Activated CD4-positive, alpha-beta T cell treated with anti-CD3 and anti-CD28 coated beads, Interleukin-2, amount 50 U/mL, for 1 hour (primary cell): ENCODE measurements at regions not wholly inside any gene's neighbourhood (a gene's known extent, or its start where the extent isn't known, plus 50 kb on each side); places are given as distances from the start of the nearest gene placed in this dataset.
"Not testable (repeated sequence)": the region's sequence is repeated elsewhere in the genome, so short reads cannot be mapped to it uniquely, and the experiment has no call there.

Source experiments
- DNase-seq: peaks from one replicate; pipeline ENCODE4 v3.0.0-alpha.2; 2020

GRCh38 chr7:85710960-85711359, 524.1 kb upstream of the SEMA3D start:
- DNase-seq = no peak

DNA sequence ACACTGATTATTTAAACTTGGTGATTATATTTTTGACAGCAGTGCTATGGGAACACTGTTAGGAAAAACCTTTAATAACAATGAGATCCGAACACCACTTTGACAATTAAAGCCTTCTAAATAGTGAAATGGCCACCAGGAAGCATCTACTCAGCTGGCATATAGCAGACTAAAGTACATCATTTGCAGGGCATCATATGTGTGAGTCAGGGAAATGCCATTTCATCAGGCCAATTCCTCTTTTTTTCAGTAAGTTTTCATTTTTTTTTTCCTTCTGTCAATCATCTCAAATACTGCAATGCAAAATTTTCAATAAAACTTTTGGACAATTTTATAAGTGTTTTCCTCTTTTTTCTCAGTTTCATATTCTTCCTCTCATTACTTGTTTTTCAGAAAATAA, 521.4 kb upstream of the SEMA3D start:
- DNase-seq = no peak

- no peak for DNase-seq
Measured at GRCh38 chr7:85705076-85705475, 518.2 kb upstream of the SEMA3D start.

- DNase-seq = no peak
Measured at GRCh38 chr7:85703251-85704010, 516.6 kb upstream of the SEMA3D start.

- DNase-seq = no peak
Measured at GRCh38 chr7:85702348-85702747, 515.5 kb upstream of the SEMA3D start.

DNA sequence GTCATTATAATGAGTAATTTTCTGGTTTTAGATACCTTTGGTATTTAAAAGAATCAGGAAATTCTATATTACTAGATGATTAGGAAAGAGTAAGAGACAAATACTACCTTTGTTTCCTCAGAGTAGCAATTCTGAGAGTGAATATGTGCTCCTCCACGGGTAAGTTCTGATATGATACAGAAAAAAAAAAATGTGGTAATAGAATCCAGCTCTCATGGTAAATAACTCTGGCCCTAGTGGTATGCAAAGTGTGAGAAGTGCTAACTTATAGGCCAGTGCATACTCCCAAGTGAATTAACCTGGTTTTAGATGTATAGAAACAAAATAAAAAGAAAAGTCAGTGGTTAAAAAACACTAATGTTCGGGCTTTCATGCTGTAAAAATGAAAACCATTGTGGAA, 512.6 kb upstream of the SEMA3D start:
- no peak for DNase-seq

DNA sequence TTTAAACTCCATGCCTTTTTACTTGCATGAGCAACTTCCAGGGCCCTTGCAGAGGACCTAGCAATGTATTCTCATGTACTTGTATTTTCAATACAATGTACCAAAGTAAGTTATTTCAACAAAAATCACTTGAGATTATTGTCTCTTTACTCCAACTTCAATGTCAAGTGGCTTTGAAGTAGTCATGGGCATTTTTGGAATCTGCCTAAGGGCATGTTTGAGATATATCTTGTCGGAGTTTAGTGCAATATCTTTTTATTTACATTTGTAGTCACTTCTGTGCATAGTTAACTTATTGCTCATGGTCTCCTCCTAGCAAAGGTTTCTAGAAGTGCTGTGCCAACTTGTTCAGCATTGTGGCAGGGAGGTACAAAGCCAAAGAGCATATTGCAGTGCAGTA, 508.7 kb upstream of the SEMA3D start:
- DNase-seq = no peak

- DNase-seq = no peak
Measured at GRCh38 chr7:85695041-85695440, 508.2 kb upstream of the SEMA3D start.

DNA sequence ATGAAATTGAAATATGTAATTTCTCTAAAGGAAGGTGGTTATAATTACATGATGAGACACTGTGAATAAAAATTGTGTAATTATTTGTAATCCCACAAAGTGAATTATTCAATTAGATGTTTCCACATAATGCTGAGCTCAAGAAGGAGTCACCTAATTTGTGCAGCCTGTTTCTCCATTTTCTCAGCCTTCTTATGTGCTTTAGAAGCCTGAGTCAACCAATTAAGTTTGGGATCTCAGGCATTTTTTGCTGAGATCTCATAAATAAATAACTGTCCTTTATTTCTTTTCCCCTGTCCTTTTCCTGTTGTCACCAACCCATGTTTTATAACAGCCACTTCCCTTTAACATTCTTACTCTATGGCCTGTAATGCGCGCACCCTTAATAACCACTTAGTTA, 506.5 kb upstream of the SEMA3D start:
- no peak for DNase-seq

DNA sequence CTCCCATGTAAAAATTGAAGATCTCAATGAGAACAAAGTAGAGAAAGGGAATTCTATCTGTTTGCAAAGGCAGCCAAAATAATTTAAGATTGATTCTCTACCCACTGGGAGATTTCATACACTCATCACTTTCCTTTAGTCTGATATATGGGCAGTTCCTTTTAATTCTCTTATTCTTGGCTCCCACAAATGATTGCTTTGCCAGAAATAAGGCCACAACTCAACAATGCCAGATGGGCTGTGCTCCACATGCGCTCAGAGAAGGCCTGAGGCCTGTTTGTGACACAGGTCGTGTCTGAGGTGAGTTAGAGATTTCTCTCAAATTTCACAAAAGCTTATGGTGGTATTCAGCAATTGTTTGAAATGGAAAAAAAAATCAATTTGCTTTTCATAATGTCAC, 501.9 kb upstream of the SEMA3D start:
- DNase-seq = no peak

GRCh38 chr7:85686401-85687181, 499.7 kb upstream of the SEMA3D start:
- no peak for DNase-seq

DNA sequence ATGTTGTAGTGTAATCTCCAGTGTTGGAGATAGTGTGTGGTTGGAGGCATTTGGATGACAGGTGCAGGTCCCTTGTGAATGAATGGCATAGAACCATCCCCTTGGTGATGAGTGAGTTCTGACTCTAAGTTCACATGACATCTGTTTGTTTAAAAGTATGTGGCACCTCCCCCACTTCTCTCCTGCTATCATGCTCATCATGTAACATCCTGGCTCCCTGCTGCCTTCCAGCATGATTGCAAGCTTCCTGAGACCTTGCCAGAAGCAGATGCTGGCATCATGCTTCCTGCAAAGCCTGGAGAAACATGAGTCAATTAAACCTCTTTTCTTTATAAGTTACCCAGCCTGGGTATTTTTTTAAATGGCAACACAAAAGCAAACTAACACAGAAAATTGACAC, 499.0 kb upstream of the SEMA3D start:
- no peak for DNase-seq

- DNase-seq = no peak
Measured at GRCh38 chr7:85682833-85683620, 496.2 kb upstream of the SEMA3D start.

GRCh38 chr7:85681241-85681640, 494.4 kb upstream of the SEMA3D start:
- no peak for DNase-seq

DNA sequence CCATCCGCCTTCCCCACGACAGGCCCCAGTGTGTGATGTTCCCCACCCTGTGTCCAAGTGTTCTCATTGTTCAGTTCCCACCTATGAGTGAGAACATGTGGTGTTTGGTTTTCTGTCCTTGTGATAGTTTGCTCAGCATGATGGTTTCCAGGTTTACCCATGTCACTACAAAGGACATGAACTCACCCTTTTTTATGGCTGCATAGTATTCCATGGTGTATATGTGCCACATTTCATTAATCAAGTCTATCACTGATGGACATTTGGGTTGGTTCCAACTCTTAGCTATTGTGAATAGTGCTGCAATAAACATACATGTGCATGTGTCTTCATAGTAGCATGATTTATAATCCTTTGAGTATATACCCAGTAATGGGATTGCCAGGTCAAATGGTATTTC, 488.2 kb upstream of the SEMA3D start:
- not testable (repeated sequence) for DNase-seq

- DNase-seq = no peak
Measured at GRCh38 chr7:85673876-85674275, 487.0 kb upstream of the SEMA3D start.

DNA sequence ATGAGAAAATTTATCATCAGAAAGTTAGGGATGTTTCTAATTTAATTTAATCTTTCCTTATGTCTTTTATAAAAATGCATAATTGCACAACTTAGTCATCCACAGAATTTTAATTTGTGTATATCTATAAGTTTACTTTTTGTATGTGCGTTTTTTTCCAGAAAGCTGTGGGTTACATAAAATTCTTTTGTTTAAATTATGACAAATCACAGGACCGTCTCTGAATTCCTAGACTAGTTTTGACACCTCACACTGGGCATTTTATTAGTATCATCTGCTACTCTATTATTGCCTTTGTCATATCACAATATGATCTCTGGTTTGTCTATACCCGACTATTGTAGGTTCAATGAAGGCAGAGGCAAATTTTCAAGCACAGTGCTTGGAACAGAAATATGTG, 482.4 kb upstream of the SEMA3D start:
- no peak for DNase-seq

- DNase-seq = no peak
Measured at GRCh38 chr7:85664341-85664740, 477.5 kb upstream of the SEMA3D start.

DNA sequence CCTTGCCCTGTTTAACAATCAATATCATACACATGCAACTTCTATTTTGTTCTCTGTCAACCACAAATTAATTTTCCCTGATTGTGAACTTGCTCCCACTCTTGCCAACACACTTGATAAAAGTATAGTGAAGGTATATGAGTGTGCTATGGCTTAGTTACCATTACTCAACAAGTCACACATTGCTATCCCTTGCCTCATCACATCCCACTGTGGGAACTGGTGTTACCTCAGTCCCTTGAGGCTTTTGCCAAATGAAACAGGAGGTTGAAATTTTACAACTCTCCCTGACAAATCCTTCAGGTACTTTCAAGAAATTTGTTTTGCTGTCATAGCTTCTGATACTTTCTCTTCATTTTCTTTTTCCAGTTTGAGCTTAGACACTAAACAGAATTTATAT, 472.5 kb upstream of the SEMA3D start:
- DNase-seq = no peak

DNA sequence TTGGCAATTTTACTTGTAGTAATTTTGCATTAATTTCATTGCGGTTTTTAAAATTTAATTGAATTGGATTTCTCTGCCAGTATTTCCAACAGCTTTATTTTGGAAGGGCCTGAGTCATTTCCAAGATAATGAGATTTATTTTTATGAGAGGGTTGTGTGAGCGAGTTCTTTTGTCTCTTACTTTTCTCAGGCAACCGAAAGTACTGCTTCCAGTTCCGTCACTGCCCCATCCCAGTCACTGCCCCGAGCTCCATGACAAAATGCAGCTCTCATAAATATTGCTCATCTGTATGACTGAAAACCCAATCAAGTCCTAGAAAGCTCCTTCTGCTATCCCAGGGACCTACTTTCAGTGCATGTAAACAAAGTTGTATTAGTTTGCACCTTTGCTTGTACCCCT, 468.4 kb upstream of the SEMA3D start:
- no peak for DNase-seq

DNA sequence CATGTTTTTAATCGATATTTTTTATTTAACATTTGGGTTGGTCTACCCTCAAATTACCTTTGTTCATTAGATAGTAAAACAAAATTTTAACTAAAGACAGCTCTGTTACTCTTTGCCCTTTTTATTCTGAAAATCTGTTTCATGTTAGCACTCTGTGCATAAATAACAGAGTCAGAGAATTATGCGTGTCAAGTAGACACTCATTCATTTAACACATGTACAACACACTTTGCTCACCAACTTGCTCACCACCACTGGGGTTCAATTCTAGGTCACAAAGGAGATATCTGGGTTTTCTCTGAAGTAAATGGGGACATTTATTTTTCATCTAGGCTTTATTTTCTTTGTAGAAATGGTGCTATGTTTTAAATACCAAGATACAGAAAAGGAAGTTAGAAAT, 457.4 kb upstream of the SEMA3D start:
- DNase-seq = no peak

GRCh38 chr7:85641331-85641730, 454.5 kb upstream of the SEMA3D start:
- no peak for DNase-seq

- DNase-seq = no peak
Measured at GRCh38 chr7:85638394-85638793, 451.5 kb upstream of the SEMA3D start.

GRCh38 chr7:85634951-85635350, 448.1 kb upstream of the SEMA3D start:
- no peak for DNase-seq
